H54 (cell line): ENCODE measurements at regions not wholly inside any gene's neighbourhood (a gene's known extent, or its start where the extent isn't known, plus 50 kb on each side); places are given as distances from the start of the nearest gene placed in this dataset.
"Not testable (repeated sequence)": the region's sequence is repeated elsewhere in the genome, so short reads cannot be mapped to it uniquely, and the experiment has no call there.

Experiments
- DNase-seq: peaks from one replicate; pipeline ENCODE4 v3.0.0; 2011; ENCODE audit warnings: low spot score, mixed read lengths; ENCODE audit not compliant: insufficient read length
- FAIRE-seq: peaks from 3 replicates; lab custom pipeline; 2011; peaks lifted over from hg19 to GRCh38; lab: Jason Lieb, UNC
- POLR2A ChIP-seq: IDR thresholded peaks from 2 replicates; pipeline ENCODE4 v1.6.1; 2011; ENCODE audit warnings: low read depth, mild to moderate bottlenecking, low read length

- no peak for TF ChIP-seq POLR2A
- FAIRE-seq (no peak), DNase-seq (no peak)
Measured at GRCh38 chr10:83515001-83515400, 624.3 kb upstream of the GHITM start.

GRCh38 chr10:83516788-83517187 is 622.5 kb upstream of the GHITM start:
- no peak for TF ChIP-seq POLR2A
- no peak for DNase-seq
- FAIRE-seq, result no peak

GRCh38 chr10:83517456-83517855 is 621.9 kb upstream of the GHITM start:
- no peak for TF ChIP-seq POLR2A
- DNase-seq (no peak), FAIRE-seq (no peak)

DNA sequence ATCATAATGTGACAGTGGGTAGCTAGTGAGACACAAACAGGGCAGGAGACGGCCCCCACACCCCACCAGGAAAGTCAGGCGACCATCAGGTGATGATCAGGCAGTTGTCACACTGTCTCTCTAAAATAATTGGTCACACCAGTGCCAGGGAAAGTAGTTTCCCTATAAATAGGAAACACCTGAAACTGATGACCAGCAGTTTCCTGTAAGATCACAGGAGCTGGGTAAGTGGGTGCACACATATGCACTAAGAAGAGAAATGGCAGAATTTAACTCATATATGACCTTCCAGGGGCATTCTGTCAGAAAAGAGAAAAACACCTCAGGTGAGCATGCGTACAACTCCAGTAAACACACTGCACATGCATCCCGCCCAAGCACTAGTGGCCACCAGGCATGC is 620.5 kb upstream of the GHITM start:
- DNase-seq, result no peak
- no peak for TF ChIP-seq POLR2A
- FAIRE-seq, result no peak

- not testable (repeated sequence) for DNase-seq, FAIRE-seq
Measured at GRCh38 chr10:83520386-83520785, 618.9 kb upstream of the GHITM start.

DNA sequence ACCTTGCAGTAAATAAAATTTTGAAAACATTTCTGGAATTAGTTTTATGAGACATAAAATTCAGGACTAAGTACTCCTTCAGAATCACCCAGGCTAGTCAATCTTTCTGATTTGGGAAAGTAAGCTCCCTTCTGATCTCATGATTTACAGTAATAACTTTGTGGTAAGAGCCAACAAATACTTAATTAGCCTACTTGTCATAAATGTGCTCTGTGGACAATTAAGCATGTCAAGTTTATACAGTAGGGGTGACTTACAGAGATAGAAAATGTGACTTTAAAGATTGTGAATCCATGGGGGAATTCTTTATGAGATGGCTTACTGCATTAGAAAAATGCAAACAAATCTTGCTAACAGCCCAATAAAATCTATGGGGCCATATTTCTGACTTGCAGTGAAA is 616.9 kb upstream of the GHITM start:
- FAIRE-seq (no peak), DNase-seq (no peak)
- no peak for TF ChIP-seq POLR2A

GRCh38 chr10:83522881-83523386 is 616.4 kb upstream of the GHITM start:
- no peak for DNase-seq
- no peak for FAIRE-seq
- no peak for TF ChIP-seq POLR2A

DNA sequence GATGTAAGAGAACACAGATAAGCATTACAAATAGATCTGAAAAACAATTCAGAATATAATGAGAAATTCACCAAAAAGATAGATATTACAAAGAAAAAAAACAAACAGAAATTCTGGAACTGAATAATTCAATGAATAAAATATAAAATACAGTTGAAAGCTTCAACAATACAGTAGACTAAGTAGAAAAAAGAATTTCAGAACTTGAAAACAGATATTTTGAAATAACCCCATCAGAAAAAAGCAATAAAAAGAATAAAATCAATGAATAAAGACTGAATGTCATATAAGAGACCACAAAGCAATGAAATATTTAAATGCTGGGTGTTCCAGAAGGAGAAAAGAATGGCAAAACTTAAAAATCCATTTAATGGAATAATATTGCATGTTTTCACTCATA is 611.4 kb upstream of the GHITM start:
- TF ChIP-seq POLR2A, result no peak
- no peak for DNase-seq
- no peak for FAIRE-seq

- no peak for FAIRE-seq
- DNase-seq, result no peak
- TF ChIP-seq POLR2A, result no peak
Measured at GRCh38 chr10:83533290-83533689, 606.0 kb upstream of the GHITM start.

- no peak for FAIRE-seq
- no peak for TF ChIP-seq POLR2A
- DNase-seq, result no peak
Measured at GRCh38 chr10:83536426-83536825, 602.9 kb upstream of the GHITM start.

GRCh38 chr10:83538047-83538446 is 601.3 kb upstream of the GHITM start:
- no peak for DNase-seq
- no peak for TF ChIP-seq POLR2A
- no peak for FAIRE-seq

- FAIRE-seq (no peak), DNase-seq (no peak)
- no peak for TF ChIP-seq POLR2A
Measured at GRCh38 chr10:83539528-83540308, 599.6 kb upstream of the GHITM start.

- FAIRE-seq, result no peak
- DNase-seq, result no peak
- no peak for TF ChIP-seq POLR2A
Measured at GRCh38 chr10:83541046-83541445, 598.3 kb upstream of the GHITM start.

GRCh38 chr10:83542774-83543411 is 596.4 kb upstream of the GHITM start:
- FAIRE-seq, result no peak

GRCh38 chr10:83543691-83544462 is 595.4 kb upstream of the GHITM start:
- no peak for FAIRE-seq
- no peak for TF ChIP-seq POLR2A
- DNase-seq, result no peak

More at GRCh38 chr10:83542774-83543411, 596.4 kb upstream of the GHITM start:
- no peak for DNase-seq
- TF ChIP-seq POLR2A, result no peak
